HG03354 (cell line): ENCODE measurements at regions not wholly inside any gene's neighbourhood (a gene's known extent, or its start where the extent isn't known, plus 50 kb on each side); places are given as distances from the start of the nearest gene placed in this dataset.

Source experiments
- ATAC-seq: cut with Tn5 transposase; IDR thresholded peaks from one replicate; pipeline ENCODE4 v1.9.1; 2021; ENCODE audit warnings: mild to moderate bottlenecking; ENCODE audit not compliant: unreplicated experiment, poor library complexity, severe bottlenecking

GRCh38 chr15:38153781-38154180 lies 98.9 kb upstream of the SPRED1 start:
- ATAC-seq: no peak

DNA sequence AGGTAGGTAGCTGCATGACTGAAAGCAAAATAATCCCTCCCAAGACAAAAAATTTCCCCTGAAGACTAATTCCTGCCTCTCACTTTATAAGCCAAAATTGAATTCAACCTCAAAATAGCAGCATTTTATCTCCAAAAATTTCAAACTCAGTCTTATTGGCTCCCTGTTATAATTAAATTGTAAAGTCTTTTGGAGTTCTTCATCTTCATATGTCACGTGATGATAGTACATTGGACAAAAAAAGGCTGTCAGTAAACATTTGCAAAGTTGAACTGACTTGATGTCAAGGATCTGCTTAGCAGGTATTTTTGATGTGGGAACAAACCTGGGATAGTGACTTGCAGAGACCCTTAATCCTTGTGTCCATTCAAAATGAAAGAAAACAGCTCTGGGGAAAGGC lies 98.4 kb upstream of the SPRED1 start:
- ATAC-seq: no peak

DNA sequence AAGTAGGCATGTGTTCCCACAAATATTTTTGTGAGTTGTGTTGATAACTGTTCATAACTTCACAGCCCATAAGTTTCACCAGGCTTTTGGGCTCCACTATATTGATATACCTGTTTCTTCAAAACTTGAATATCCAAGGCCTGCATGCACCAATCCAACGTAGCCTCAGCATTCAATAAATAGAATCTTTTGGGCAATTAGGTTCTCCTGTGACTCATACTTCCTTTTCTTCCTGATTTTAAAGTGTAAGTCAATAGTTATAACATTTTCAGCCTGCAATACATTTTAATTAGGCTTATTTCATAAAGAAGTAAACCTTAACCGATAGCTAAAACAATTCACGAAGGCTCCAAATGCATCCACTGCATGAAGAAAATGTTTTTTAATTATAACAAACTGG lies 97.8 kb upstream of the SPRED1 start:
- ATAC-seq: no peak

- no peak for ATAC-seq
These were observed 89.0 kb upstream of the SPRED1 start for GRCh38 chr15:38163658-38164057.

DNA sequence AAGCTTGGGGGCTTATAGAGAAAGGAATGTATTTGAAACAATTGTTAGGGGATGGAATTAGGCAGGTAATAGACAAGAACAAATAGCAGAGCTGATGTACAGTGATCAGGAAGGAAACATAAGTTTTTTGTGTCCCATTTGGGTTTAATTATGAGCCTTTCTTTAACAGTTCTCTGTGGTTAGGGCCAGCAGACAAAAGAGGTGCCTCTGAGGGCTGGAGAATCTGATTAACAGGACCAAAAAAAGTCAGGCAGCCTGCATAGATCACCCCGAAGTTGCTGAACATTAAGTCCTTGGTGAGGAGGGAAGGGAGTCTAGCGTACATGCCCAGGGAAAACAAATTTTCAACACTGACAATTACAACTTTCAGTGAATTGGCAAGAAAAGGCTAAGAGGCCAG lies 88.6 kb upstream of the SPRED1 start:
- ATAC-seq: no peak

DNA sequence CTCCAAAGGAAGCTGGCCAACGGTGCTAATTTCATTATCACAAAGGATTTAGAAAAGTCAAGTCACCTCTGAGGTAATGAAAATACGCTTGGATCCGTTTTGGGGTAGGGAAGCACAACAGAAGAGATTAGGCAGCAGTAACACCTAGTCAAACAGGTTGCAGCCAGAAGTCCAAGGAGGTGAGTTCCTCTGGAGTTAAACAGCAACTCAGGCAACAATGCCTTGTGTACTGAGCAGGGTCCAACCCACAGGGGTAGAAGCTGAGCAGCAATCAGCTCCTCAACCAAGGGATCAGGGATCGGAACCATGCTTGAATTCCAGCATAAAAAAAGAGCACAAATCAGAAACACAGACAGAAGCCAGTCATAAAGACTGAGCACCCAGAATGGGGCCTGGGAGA lies 88.1 kb upstream of the SPRED1 start:
- ATAC-seq: no peak

DNA sequence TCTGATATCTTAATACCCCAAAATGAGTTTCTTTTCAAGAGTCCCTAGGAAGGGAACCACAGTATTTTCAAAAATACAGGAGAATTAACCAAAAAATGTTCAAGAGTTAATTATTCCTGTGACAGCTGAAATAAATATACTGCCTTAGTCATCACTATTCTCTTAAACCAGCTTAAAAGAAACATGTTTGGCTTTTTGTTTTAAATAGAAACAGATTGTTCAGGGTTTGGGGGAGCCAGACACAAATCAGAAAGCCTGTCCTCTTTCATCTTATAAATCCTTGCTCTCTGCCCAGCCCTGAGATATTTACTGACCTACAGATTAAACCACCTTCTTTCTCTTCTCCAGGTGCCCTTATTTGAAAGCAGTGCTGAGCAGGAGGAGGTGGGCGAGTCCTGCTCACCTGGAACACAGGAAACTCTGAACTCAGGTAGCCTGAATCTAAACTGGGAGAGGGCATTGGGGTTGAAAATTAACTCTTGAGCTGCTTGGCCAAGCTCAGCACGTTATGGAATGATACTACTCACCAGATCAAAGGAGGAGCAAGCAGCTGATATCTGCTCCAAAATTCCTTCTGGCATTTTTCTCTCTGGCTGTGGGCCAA lies 84.1 kb upstream of the SPRED1 start:
- no peak for ATAC-seq

DNA sequence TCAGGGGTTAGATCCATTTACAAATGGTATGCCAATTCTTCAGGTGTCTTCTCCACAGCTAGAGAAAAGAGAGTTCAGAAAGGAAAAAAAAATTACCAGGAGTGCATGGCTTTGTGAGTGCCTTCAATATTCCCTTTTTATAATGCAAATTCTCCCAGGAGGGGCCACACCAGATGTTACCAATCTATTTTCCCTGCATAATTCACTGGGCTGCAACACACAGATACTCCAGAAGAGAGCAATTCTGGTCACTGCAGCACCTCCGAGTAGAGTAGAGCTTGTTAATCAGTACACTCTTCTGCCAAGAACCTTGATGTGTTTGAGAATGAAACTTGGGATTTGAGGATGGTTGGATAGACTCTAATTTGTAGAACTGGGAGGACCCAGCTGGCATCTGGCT lies 80.7 kb upstream of the SPRED1 start:
- ATAC-seq: no peak

GRCh38 chr15:38174691-38175090 lies 77.9 kb upstream of the SPRED1 start:
- no peak for ATAC-seq

- ATAC-seq: peak; percentile 80
These were observed 76.5 kb upstream of the SPRED1 start for GRCh38 chr15:38176155-38176554.

DNA sequence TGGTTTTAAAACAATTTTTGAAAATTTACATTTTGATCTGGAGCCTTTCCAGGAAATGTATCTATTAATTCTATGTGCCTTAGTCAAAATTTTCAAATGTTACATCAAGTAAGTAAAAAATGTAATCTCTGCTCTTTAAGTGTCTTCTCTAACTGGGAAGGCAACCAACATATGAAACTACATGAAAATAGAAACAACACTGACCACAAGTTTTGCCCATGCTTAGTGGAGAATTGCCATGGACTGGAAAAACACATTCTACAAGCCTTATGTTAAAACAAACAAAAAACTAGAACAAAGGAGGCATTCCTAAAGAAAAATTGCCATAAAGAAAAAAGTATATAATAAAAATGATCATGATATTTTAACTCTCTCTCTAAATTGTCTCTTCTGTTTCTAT lies 75.9 kb upstream of the SPRED1 start:
- no peak for ATAC-seq

DNA sequence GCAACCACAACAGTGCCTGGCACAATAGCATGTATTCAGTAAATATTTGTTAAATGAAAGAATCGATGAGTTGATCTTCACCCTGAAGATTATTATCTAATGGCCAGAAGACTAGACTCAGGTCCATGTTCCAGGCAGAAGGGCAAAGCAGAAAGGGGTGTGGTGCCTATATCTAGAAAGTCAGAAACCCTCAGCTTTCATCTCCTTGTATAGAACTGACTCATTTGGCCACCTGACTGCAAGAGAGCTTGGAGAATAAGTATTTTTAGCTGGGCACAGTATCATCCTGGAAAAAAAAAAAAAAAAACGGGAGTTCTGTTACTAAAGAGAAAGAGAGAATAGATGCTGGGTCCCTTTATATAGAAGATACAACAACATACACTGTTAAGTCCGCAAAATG lies 69.7 kb upstream of the SPRED1 start:
- ATAC-seq: no peak

DNA sequence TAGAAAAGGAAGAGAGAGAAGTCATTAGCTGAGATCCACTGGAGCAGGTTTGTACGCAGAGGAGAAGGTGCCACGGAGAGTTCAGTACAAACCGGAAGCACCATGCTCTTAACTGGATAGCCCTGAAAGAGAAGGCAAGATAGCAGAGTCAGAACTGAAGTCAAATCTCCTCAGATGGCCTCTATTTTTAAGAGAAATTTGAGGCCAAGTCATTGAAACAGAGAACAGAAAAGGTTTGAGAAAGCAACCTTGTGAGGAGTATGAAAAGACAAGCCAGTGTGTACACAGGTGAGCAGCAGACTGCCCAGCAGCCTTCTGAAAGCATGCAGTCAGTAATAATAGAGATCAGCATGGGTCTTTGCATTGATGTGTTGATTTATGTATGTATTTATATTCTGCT lies 66.1 kb upstream of the SPRED1 start:
- ATAC-seq: no peak

DNA sequence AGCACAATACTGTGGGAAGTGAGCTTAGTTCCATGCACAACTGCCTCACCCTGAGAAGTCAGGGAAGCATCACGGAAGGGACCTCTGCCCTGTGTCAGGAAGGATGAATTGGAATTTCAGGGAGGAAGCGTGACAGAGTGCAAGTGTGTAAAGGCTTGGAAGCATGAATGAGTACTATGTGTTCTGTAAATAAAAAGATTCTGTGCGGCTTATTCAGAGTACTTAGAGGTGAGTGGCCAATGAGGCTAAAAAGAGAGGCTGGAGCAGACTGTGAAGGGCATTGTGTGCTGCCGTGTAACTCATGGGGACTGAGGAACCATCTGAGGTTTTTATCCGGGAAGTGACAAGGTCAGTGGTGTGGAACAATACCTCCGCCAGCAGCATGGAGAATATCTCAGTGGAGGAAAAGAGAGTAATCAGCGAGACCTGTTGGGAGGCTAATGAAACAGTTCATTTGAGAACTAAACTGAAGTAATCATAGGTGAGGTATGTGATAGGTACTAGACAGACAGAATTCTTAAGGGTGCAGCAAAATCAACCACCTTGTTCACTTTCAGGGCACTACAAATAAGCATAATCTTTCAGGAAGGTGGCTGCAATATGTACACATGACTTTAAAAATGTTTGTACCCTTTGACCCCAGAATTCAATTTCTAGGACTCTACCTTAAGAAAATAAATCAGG lies 64.9 kb upstream of the SPRED1 start:
- ATAC-seq: no peak

DNA sequence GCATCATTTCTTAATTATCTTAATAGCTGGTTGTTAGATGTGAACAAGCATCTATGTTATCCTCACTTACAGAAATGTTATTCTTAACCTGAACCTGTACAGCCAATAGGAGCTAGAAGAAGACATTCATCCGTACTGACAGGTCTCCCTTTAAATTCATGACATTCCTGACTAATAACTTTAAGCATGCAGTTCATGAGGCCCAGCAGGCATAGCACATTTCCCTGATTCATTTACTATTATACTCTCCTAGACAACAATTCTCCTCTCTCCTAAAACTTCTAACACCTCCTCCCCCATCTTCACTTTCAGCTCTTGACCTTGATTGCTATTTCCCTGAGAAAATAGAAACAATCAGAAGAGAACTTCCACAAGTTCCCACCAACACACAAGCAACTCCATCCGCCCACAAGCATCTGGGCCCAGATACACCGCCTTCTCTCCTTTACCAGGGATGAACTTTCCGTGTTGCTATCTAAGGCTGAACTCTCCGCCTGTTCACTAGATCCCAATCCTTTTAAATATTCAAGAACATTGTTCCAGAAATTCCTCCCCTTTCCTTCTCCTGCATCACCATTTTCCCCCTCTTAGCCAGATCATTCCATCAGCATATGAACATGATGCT lies 62.9 kb upstream of the SPRED1 start:
- ATAC-seq: no peak

DNA sequence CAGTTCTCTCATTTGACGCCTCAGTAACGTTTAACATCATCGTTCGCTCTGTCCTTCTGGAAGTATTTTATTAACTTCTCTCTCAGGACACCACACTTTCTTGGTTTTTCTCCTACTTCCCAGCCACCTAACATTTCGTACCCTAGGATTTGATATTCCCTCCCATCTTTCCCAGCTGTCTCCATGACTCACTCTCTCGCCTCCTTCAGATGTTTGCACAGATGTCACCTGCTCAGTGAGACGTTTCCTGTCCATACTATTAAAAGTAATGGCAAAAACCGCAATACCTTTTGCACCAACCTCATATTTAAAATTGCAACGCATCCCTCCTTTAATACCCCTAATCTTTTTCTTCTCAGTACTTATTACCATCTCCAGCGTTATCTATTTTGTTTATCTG lies 62.1 kb upstream of the SPRED1 start:
- ATAC-seq: no peak

GRCh38 chr15:38192496-38192895 lies 60.1 kb upstream of the SPRED1 start:
- ATAC-seq: no peak

- no peak for ATAC-seq
These were observed 59.1 kb upstream of the SPRED1 start for GRCh38 chr15:38193496-38193895.

DNA sequence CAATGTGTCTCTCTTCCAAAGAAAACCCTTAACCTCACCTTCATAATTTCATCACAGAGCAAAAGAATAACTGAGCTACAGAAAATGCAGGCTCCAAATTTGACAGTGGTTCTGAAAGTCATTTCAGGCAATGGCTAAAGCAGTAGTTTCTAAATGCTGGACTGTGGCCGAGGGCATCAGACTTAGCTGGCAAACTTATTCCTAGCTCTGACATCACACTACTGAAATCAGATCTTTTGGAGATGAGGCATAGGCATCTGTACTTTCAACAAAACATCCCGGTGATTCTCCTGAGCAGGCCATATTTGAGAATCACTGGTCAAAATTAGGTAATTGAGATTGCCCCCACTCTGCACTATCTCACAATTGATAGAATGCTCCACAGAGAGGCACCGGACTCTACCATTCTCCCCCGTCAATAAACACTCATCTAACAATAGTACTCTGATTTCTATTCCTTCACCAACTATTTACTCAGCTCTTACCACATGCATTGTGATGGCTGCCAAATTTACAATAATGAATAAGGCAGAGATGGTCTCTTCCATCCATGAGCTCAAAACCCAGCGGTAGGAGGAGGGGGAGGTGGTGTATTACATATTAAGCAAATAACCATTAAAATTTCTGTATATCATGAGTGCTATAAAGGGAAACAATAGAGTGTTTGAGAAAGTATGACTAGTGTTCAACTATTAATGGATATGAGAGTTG lies 57.3 kb upstream of the SPRED1 start:
- no peak for ATAC-seq

DNA sequence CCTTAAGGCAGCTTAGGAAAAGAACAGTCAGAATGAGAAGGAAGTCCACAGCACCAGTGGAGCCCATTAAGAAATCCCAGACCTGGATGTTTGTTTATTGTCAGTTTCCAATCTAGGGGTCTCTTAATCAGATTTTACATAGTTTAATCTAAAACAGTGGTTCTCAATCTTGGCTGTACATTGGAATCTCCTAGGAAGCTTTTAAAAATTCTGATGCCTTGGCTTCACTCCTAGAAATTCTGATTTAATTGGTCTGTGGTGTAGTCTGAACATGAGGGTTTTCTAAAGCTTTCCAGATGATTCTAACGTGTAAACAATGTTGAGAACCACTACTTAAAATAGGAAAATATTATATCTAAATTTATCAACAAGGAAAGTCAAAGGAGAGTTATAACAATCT lies 56.6 kb upstream of the SPRED1 start:
- ATAC-seq: no peak

GRCh38 chr15:38197553-38197952 lies 55.1 kb upstream of the SPRED1 start:
- ATAC-seq: no peak
